ENCODE measurements at regions not wholly inside any gene's neighbourhood (a gene's known extent, or its start where the extent isn't known, plus 50 kb on each side); places are given as distances from the start of the nearest gene placed in this dataset.

DNA sequence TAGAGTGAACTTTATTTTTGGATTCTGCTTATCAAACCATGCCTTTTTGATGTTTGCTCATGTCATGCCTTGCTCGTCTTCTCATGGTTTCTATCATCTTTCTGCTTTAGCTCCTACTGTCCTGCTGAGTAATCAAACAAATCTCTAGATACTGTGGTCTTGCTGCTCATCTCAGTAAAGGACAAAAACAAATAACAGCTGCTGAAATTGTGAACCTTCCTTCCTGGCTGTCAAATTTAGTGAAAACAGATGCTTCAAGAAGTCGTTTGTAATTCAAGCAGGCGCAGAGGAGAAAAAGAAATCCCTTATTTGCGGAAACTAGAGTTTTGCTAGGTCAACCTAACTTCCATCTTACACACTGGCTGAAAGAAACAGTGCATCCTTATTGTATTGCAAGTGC lies 616.1 kb upstream of the ALCAM start:
- H3K4me2 ChIP-seq (ENCODE audit: insufficient read depth, low read length) = no peak overlapping the region
- TF ChIP-seq, protein P1, sequence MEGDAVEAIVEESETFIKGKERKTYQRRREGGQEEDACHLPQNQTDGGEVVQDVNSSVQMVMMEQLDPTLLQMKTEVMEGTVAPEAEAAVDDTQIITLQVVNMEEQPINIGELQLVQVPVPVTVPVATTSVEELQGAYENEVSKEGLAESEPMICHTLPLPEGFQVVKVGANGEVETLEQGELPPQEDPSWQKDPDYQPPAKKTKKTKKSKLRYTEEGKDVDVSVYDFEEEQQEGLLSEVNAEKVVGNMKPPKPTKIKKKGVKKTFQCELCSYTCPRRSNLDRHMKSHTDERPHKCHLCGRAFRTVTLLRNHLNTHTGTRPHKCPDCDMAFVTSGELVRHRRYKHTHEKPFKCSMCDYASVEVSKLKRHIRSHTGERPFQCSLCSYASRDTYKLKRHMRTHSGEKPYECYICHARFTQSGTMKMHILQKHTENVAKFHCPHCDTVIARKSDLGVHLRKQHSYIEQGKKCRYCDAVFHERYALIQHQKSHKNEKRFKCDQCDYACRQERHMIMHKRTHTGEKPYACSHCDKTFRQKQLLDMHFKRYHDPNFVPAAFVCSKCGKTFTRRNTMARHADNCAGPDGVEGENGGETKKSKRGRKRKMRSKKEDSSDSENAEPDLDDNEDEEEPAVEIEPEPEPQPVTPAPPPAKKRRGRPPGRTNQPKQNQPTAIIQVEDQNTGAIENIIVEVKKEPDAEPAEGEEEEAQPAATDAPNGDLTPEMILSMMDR (IDR thresholded peaks at IDR 0.05; ENCODE audit: extremely low read depth, low read depth, low read length) = no peak
- no peaks in the 10 kb centered on the region for H3K4me1 ChIP-seq (ENCODE audit: insufficient read depth, low read length)
- H2AFZ ChIP-seq (ENCODE audit: low read length) = no peak overlapping the region
- H3K79me2 ChIP-seq (ENCODE audit: insufficient read depth, low read length) = no peaks in the 10 kb centered on the region
- H3K4me3 ChIP-seq (ENCODE audit: insufficient read depth, low read length) = no peak overlapping the region
- H3K36me3 ChIP-seq (ENCODE audit: insufficient read depth, low read length) = no peaks in the 10 kb centered on the region
- H3K27ac ChIP-seq (ENCODE audit: low read depth, low read length) = no peak overlapping the region
- no peaks in the 10 kb centered on the region for H3K27me3 ChIP-seq (ENCODE audit: insufficient read depth, low read length)
- H4K20me1 ChIP-seq (ENCODE audit: insufficient read depth, low read length) = no peaks in the 10 kb centered on the region
- peak; percentile 21 for DNase-seq (ENCODE audit: insufficient read length, low spot score, missing footprints)
- H3K9me3 ChIP-seq (ENCODE audit: low read depth, low read length) = no peaks in the 10 kb centered on the region

DNA sequence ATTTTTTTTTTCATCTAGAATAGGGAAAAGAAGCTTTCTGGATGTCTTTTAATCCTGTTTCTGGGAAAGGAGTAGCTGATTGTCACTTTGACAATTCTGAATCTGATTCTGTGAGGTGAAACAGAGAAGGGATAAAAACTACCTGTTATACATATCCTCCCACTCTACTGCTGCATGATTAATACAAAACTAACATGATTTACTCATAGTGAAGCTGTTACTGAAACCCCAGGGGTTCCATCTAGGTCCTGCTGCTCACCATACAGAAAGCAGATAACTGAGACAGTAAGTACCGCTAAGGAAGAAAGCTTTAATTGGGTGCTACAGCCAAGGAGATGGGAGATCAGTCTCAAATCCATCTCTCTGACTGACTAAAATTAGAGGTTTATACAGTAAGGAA lies 610.9 kb upstream of the ALCAM start:
- Histone ChIP-seq H3K27me3 (ENCODE audit: insufficient read depth, low read length) (no peaks in the 10 kb centered on the region), H3K9me3 (ENCODE audit: low read depth, low read length) (no peaks in the 10 kb centered on the region), H2AFZ (ENCODE audit: low read length) (no peak overlapping the region), H3K4me1 (ENCODE audit: insufficient read depth, low read length) (no peaks in the 10 kb centered on the region), H3K36me3 (ENCODE audit: insufficient read depth, low read length) (no peaks in the 10 kb centered on the region), H3K4me2 (ENCODE audit: insufficient read depth, low read length) (no peak overlapping the region), H3K79me2 (ENCODE audit: insufficient read depth, low read length) (no peaks in the 10 kb centered on the region), H4K20me1 (ENCODE audit: insufficient read depth, low read length) (no peaks in the 10 kb centered on the region), H3K27ac (ENCODE audit: low read depth, low read length) (no peak overlapping the region), H3K4me3 (ENCODE audit: insufficient read depth, low read length) (no peak overlapping the region)
- TF ChIP-seq, protein P1 (IDR thresholded peaks at IDR 0.05; ENCODE audit: extremely low read depth, low read depth, low read length) = no peak
- peak; percentile 35 for DNase-seq (ENCODE audit: insufficient read length, low spot score, missing footprints)

DNA sequence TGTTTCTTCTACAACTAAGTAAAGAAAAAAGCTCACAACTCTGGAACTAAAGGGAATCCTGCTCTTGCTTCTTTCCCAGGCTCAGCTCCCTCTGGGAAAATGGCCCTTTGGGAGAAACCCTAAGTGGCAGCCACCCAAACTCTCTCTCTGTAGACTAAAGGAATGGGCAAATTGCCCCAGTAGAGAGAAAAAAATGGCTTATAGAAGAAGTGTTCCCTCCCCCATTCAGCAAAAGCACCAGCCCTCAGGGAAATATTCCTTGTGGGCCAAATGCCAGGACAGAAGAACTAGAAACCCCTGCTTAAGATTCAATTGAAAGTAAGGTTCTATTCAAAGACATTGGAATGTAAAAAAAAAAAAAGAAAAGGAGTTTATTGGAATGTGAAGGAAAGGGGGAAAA lies 603.7 kb upstream of the ALCAM start:
- no peak overlapping the region for H3K4me3 ChIP-seq (ENCODE audit: insufficient read depth, low read length)
- no peak overlapping the region for H3K27ac ChIP-seq (ENCODE audit: low read depth, low read length)
- no peaks in the 10 kb centered on the region for H4K20me1 ChIP-seq (ENCODE audit: insufficient read depth, low read length)
- H3K4me2 ChIP-seq (ENCODE audit: insufficient read depth, low read length) = peak overlapping the region; percentile 0
- H3K27me3 ChIP-seq (ENCODE audit: insufficient read depth, low read length) = no peaks in the 10 kb centered on the region
- no peak for DNase-seq (ENCODE audit: insufficient read length, low spot score, missing footprints)
- TF ChIP-seq, protein P1 (IDR thresholded peaks at IDR 0.05; ENCODE audit: extremely low read depth, low read depth, low read length) = no peak
- no peaks in the 10 kb centered on the region for H3K9me3 ChIP-seq (ENCODE audit: low read depth, low read length)
- H2AFZ ChIP-seq (ENCODE audit: low read length) = no peak overlapping the region
- no peaks in the 10 kb centered on the region for H3K36me3 ChIP-seq (ENCODE audit: insufficient read depth, low read length)
- no peaks in the 10 kb centered on the region for H3K79me2 ChIP-seq (ENCODE audit: insufficient read depth, low read length)
- H3K4me1 ChIP-seq (ENCODE audit: insufficient read depth, low read length) = peaks cover 5% of the 10 kb centered on the region

DNA sequence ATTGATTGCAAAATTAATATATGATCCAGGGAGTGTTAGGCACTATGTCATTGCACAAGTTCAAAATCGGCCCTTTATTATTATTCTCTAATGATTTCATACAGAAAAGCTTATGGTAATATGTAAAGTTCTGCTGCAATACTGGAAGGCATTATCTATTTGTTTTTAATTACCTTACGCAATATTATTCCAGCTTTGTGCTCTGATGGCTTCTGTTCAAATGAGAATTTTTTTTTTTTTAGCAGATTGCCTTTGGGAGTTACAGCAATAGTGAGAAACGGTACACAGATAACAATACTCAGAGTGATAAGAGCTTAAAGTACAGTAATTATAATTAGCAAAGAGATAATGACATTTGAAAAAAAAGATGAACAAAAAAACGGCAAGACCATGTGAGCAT lies 602.2 kb upstream of the ALCAM start:
- H3K4me1 ChIP-seq (ENCODE audit: insufficient read depth, low read length) = peaks cover 5% of the 10 kb centered on the region
- no peak overlapping the region for H3K27ac ChIP-seq (ENCODE audit: low read depth, low read length)
- TF ChIP-seq, protein P1 (IDR thresholded peaks at IDR 0.05; ENCODE audit: extremely low read depth, low read depth, low read length) = no peak
- no peak for DNase-seq (ENCODE audit: insufficient read length, low spot score, missing footprints)
- H2AFZ ChIP-seq (ENCODE audit: low read length) = no peak overlapping the region
- H4K20me1 ChIP-seq (ENCODE audit: insufficient read depth, low read length) = no peaks in the 10 kb centered on the region
- H3K4me2 ChIP-seq (ENCODE audit: insufficient read depth, low read length) = no peak overlapping the region
- no peaks in the 10 kb centered on the region for H3K9me3 ChIP-seq (ENCODE audit: low read depth, low read length)
- H3K79me2 ChIP-seq (ENCODE audit: insufficient read depth, low read length) = no peaks in the 10 kb centered on the region
- H3K27me3 ChIP-seq (ENCODE audit: insufficient read depth, low read length) = no peaks in the 10 kb centered on the region
- H3K36me3 ChIP-seq (ENCODE audit: insufficient read depth, low read length) = no peaks in the 10 kb centered on the region
- no peak overlapping the region for H3K4me3 ChIP-seq (ENCODE audit: insufficient read depth, low read length)

All from osteoblast (primary cell).